Upper lobe of left lung (tissue), 4 donors: ENCODE measurements at regions not wholly inside any gene's neighbourhood (a gene's known extent, or its start where the extent isn't known, plus 50 kb on each side); places are given as distances from the start of the nearest gene placed in this dataset.

Source experiments
- CTCF ChIP-seq, 6 experiments: fragments of 450-650 bp in 4 of 6; fragments of 200-600 bp in 2 of 6; sonication (generic) in 2 of 6; IDR thresholded peaks; one replicate each; pipeline ENCODE4 v1.5.1; 2016 to 2019; ENCODE audit warnings: antibody characterized with exemption in 6 of 6
- EP300 ChIP-seq, 4 donors: sonication (generic); formaldehyde crosslinking; IDR thresholded peaks; one replicate each; pipeline ENCODE4 v1.5.1; 2017; ENCODE audit warnings: antibody characterized with exemption in 4 of 4, control low read depth in 2 of 4
- POLR2A ChIP-seq, 4 donors: fragments of 450-650 bp; IDR thresholded peaks; one replicate each; pipeline ENCODE4 v1.5.1; 2016 to 2017; ENCODE audit warnings: antibody characterized with exemption in 4 of 4, mild to moderate bottlenecking in 2 of 4
- POLR2AphosphoS5 ChIP-seq, 2 donors: sonication (generic); formaldehyde crosslinking; IDR thresholded peaks; one replicate each; pipeline ENCODE4 v1.5.1; 2017; ENCODE audit warnings: antibody characterized with exemption in 2 of 2

- TF ChIP-seq CTCF (IDR thresholded peaks at IDR 0.05) (no peak), POLR2AphosphoS5 (IDR thresholded peaks at IDR 0.05) (no peak), POLR2A (IDR thresholded peaks at IDR 0.05) (no peak), EP300 (IDR thresholded peaks at IDR 0.05) (no peak)
These were observed 210.9 kb upstream of the FAM47A start for GRCh38 chrX:34343001-34343400.
